ENCODE measurements at regions not wholly inside any gene's neighbourhood (a gene's known extent, or its start where the extent isn't known, plus 50 kb on each side); places are given as distances from the start of the nearest gene placed in this dataset.

GRCh38 chr9:28135549-28135948, 562.3 kb upstream of the C9orf72 start:
- H4K20me1 ChIP-seq (ENCODE audit: insufficient read depth, low read length) = no peaks in the 10 kb centered on the region
- H3K4me3 ChIP-seq (replicated peaks in 1 of 3; ENCODE audit: insufficient read depth in 1 of 3, low read depth in 2 of 3, low read length in 3 of 3) = no peak overlapping the region
- H3K9me3 ChIP-seq (ENCODE audit: low read length) = no peaks in the 10 kb centered on the region
- intact Hi-C loops (cut with micrococcal nuclease; ENCODE audit: unreplicated experiment) (no loop called here), in situ Hi-C loops (cut with HindIII; ENCODE audit: extremely low pct_ligation_motif_present, low pct_unique_long_range_greater_than_20kb) (loop anchor here (25.0 kb wide), 1 partner anchor 98 kb away; no protein-coding TSS in a partner anchor)
- POLR2A ChIA-PET = no interaction called here
- 2% methylated on average over 2 of the region's 2 CpGs for WGBS (ENCODE audit: low lambda C conversion rate)
- no peaks in the 10 kb centered on the region for H3K79me2 ChIP-seq (ENCODE audit: insufficient read depth, low read length)
- no peak for FAIRE-seq
- no TSS peak for BruUV-seq (replicated peaks)
- CTCF ChIA-PET (ENCODE audit: low intra/inter-chr PET ratio, low total read pairs) = no interaction called here
- H3K4me1 ChIP-seq (ENCODE audit: insufficient read depth, low read length) = no peaks in the 10 kb centered on the region
- no peak for DNase-seq (ENCODE audit: low spot score)
- ATAC-seq = no peak
- H3K9ac ChIP-seq (ENCODE audit: insufficient read depth, low read depth, low read length) = no peak overlapping the region
- no peak overlapping the region for H3K27ac ChIP-seq (ENCODE audit: extremely low read length, insufficient read depth, low read length)
- H2AFZ ChIP-seq (ENCODE audit: low read length) = no peak overlapping the region
- no peaks in the 10 kb centered on the region for H3K36me3 ChIP-seq (replicated peaks in 1 of 2; ENCODE audit: control insufficient read depth in 1 of 2, insufficient read depth in 2 of 2, low read length in 2 of 2)
- no peaks in the 10 kb centered on the region for H3K27me3 ChIP-seq (ENCODE audit: control insufficient read depth in 1 of 2, insufficient read depth in 2 of 2, low read length in 2 of 2)
- no peak overlapping the region for H3K4me2 ChIP-seq (ENCODE audit: low read depth, low read length)
- TF ChIP-seq ZNF775 (CRISPR knock-in tag; IDR thresholded peaks at IDR 0.05; ENCODE audit: borderline replicate concordance) (no peak), ZNF609 (CRISPR knock-in tag; IDR thresholded peaks at IDR 0.05; ENCODE audit: borderline replicate concordance) (no peak), ZNF703 (CRISPR knock-in tag; IDR thresholded peaks at IDR 0.05; ENCODE audit: borderline replicate concordance) (no peak), ZNF10 (CRISPR knock-in tag; IDR thresholded peaks at IDR 0.05; ENCODE audit: borderline replicate concordance, low read depth) (no peak), ZNF781 (CRISPR knock-in tag; IDR thresholded peaks at IDR 0.05; ENCODE audit: borderline replicate concordance, not compliant biosample characterization) (no peak), ZSCAN12 (CRISPR knock-in tag; IDR thresholded peaks at IDR 0.05) (no peak), DR1 (CRISPR knock-in tag; IDR thresholded peaks at IDR 0.05) (no peak)
- TF ChIP-seq, protein P1, sequence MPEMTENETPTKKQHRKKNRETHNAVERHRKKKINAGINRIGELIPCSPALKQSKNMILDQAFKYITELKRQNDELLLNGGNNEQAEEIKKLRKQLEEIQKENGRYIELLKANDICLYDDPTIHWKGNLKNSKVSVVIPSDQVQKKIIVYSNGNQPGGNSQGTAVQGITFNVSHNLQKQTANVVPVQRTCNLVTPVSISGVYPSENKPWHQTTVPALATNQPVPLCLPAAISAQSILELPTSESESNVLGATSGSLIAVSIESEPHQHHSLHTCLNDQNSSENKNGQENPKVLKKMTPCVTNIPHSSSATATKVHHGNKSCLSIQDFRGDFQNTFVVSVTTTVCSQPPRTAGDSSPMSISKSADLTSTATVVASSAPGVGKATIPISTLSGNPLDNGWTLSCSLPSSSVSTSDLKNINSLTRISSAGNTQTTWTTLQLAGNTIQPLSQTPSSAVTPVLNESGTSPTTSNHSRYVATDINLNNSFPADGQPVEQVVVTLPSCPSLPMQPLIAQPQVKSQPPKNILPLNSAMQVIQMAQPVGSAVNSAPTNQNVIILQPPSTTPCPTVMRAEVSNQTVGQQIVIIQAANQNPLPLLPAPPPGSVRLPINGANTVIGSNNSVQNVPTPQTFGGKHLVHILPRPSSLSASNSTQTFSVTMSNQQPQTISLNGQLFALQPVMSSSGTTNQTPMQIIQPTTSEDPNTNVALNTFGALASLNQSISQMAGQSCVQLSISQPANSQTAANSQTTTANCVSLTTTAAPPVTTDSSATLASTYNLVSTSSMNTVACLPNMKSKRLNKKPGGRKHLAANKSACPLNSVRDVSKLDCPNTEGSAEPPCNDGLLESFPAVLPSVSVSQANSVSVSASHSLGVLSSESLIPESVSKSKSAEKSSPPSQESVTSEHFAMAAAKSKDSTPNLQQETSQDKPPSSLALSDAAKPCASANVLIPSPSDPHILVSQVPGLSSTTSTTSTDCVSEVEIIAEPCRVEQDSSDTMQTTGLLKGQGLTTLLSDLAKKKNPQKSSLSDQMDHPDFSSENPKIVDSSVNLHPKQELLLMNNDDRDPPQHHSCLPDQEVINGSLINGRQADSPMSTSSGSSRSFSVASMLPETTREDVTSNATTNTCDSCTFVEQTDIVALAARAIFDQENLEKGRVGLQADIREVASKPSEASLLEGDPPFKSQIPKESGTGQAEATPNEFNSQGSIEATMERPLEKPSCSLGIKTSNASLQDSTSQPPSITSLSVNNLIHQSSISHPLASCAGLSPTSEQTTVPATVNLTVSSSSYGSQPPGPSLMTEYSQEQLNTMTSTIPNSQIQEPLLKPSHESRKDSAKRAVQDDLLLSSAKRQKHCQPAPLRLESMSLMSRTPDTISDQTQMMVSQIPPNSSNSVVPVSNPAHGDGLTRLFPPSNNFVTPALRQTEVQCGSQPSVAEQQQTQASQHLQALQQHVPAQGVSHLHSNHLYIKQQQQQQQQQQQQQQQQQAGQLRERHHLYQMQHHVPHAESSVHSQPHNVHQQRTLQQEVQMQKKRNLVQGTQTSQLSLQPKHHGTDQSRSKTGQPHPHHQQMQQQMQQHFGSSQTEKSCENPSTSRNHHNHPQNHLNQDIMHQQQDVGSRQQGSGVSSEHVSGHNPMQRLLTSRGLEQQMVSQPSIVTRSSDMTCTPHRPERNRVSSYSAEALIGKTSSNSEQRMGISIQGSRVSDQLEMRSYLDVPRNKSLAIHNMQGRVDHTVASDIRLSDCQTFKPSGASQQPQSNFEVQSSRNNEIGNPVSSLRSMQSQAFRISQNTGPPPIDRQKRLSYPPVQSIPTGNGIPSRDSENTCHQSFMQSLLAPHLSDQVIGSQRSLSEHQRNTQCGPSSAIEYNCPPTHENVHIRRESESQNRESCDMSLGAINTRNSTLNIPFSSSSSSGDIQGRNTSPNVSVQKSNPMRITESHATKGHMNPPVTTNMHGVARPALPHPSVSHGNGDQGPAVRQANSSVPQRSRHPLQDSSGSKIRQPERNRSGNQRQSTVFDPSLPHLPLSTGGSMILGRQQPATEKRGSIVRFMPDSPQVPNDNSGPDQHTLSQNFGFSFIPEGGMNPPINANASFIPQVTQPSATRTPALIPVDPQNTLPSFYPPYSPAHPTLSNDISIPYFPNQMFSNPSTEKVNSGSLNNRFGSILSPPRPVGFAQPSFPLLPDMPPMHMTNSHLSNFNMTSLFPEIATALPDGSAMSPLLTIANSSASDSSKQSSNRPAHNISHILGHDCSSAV (CRISPR knock-in tag; IDR thresholded peaks at IDR 0.05; ENCODE audit: borderline replicate concordance) = no peak
- TF ChIP-seq, protein P2, sequence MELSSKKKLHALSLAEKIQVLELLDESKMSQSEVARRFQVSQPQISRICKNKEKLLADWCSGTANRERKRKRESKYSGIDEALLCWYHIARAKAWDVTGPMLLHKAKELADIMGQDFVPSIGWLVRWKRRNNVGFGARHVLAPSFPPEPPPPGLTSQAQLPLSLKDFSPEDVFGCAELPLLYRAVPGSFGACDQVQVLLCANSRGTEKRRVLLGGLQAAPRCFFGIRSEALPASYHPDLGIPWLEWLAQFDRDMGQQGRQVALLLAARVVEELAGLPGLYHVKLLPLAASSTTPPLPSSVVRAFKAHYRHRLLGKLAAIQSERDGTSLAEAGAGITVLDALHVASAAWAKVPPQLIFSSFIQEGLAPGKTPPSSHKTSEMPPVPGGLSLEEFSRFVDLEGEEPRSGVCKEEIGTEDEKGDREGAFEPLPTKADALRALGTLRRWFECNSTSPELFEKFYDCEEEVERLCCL (CRISPR knock-in tag; IDR thresholded peaks at IDR 0.05; ENCODE audit: borderline replicate concordance) = no peak
